ENCODE measurements at regions not wholly inside any gene's neighbourhood (a gene's known extent, or its start where the extent isn't known, plus 50 kb on each side); places are given as distances from the start of the nearest gene placed in this dataset.

DNA sequence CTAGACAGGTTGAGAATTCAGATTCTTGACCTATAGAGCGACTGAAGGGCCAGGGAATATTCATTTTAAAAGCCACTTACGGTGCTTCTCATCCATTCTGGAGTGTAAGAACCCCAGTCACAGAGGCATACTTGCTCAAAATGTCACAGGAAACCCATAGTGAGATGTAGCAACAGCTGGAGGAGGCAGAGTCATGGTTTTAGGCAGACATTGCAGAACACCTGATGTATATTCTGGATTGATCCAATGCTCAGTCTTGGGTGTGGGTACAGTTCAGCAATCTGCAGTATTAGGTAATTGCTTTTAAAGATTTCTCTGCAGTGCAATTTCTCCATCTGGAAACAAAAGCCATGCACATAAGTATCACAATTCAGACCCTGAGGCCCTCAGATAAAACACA is 137.4 kb upstream of the SLC22A23 start:
- DNase-seq (ENCODE audit: low spot score) = no peak

DNA sequence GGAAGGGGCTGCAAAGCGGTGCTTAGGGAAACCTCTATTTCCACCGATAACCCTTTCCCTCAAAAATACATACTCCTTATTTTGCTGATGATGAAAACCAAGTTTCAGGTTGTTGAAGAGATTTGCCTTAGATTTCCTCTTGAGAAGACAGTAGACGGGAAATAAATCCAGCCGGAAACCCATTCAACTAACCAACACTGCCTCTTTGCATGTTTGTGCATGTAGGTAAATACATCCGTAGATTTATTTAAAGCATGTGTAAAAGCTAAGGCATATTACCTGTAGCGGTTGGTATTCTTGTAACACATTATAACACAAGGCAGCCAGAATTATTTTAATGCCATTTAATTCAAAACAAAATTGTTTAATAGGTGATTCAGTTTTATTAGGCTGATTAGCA is 136.3 kb upstream of the SLC22A23 start:
- no peak for DNase-seq (ENCODE audit: low spot score)

DNA sequence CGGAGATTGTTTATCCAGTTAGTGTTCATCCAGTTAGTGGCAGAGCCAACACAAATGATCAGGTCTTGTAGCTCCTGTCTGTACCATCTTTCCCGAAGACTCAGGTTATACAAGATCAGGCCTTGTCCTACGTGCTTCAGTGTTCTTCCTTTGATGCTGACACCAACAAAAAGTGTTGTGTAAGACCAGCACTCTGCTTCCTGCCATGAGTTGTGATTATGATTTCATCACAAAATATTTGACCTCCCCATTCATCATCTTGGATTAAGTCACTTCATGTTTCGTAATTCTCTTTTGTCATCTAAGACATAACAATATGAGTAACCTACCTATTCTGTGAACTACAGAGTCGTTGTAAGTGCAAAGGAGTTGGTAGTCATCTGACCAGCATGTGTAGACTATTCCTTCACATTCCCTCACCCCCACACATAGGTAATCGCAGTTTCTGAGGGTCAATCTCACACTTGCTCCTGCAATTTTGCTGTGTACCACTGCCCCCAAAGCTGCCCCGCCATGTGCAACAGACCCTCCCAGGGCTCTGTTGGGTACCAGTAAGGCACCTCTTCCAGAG is 135.6 kb upstream of the SLC22A23 start:
- no peak for DNase-seq (ENCODE audit: low spot score)

DNA sequence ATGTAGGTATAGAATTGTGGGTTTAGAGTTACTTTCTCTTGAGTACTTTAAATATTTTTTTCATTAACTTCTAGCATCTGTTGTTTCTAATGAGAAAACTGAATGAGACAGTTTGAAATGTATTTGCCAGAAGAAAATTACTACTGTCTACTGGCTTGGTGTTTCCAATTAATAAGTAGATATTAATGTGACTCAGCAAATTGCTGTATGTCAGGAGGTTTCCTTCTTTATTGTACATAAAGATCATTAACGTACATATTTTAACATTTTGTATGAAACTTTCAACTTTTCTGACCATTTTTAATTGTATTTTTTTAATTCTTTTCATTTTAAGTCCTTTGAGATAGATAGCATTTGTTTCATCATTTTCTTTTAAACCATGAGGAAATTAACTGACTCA is 135.1 kb upstream of the SLC22A23 start:
- no peak for DNase-seq (ENCODE audit: low spot score)

DNA sequence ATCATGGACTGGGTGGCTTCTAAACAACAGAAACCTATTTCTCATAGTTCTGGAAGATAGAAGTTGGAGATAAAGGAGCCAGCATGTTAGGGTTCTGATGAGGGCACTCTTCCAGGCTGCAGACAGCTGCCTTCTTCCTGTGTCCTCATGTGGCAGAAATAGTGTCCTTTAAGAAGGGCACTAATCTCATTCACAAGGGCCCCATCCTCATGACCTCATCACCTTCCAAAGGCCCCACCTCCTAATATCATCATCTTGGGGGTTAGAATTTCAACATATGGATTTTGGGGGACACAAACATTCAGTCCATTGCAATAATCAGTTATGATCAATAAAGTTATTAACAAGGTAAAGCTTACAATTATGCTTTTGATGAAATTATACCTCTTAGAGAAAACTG is 130.8 kb upstream of the SLC22A23 start:
- no peak for DNase-seq (ENCODE audit: low spot score)

DNA sequence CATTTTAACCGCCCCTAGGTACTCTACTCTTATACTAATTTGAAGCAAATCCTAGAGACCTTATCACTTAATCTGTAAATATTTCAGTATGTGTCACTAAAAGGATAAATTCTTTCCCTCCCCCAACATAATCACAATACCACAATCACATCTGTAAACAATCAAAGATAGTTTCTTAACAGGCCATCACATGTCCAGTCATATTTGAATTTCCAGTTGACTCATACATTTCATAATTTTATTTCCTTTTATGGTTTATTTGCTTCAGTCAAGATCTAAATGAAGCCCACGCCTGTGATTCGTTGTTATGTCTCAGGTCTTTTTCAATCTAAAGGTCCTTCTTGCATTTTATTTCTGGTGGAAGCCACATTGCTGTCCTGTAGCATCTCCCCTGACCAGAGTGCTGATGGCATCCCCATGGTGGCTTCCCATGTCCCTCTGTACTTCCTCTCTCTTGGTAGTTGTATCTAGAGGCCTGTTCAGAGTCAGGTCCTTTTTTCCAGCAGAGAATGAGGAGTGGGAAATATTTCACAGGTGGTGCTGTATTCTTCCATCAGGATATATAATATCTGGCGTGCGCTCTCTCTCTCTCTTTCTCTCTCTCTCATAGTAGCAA is 128.6 kb upstream of the SLC22A23 start:
- DNase-seq (ENCODE audit: low spot score) = no peak

DNA sequence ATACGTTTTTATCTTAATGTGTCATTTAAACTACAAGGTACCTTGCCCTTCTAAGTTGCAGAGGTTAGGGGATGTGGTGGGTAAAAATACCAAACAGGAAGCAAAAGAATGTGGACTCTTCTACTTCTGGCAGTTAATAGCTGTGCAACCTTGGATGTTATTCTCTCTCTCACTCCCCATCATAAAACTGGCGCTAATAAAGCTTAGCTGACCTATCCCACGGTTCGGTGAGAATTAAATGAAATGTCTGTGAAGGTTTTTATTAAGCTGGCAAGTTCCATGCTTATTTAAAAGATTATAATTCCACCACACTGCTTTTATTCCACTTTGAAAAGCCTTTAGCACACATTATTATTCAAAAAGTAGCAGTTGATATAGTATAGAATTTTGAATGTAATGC is 127.8 kb upstream of the SLC22A23 start:
- DNase-seq (ENCODE audit: low spot score) = no peak

DNA sequence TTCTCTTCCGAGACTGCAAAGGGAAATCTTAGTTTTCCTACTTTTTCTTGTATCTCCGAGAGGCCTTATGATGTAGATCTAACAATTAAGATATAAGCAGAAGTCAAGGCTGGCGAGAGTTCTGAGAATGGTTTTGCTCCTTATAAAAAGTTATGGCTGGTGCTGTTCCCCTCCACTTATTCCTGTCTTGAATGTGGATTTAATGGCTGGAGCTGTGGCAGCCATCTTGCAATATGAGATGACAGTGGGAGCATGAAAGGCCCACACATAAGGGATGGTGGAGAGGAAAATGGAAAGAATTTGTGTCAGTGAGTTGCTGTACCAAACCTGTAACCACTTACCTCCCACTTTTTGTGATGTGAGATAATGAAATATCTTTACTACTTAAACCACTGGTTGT is 124.6 kb upstream of the SLC22A23 start:
- DNase-seq (ENCODE audit: low spot score) = no peak

DNA sequence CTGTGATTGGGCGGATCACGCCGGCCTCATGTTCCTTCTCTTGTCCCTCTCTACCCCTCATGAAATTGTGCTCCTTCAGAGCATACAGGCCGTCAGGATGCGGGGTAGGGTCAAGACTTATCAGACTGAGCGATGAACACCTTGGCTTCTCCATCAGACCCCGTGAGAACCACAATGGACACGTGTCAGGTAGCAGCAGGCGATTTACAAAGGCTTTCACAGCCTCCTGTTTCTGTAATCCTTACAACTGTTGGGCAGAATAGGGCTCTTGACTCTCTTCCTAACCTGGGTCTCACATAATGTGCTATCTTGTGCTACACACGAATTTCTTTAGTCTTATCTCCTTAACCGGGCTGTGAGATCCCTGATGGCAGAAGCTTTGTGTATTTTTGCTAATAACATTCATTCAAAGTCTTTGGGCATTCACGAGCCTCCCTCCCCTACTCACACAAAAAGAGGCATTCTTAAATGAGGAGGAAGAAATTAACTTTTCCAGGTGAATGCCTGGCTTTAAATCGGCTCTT is 122.9 kb upstream of the SLC22A23 start:
- DNase-seq (ENCODE audit: low spot score) = no peak

DNA sequence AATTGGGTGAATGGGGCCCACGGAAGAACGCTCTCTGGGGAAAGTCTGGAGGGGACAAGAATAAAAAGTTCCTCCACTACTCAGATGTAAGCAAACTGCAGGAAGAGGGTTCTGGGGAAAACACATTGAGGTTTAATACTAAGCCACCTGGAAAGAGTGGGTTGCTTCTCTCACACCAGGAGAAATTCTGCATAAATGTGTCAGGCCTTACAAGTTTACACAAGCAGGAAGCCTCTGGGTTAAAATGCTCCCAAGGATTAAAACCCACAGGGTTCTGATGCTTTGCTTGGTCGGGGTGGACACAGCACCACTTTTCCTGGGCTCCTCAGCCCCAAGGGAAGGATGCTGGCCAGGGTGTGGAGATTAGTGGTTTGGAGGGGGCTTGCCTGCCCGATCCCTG is 122.1 kb upstream of the SLC22A23 start:
- DNase-seq (ENCODE audit: low spot score) = no peak

DNA sequence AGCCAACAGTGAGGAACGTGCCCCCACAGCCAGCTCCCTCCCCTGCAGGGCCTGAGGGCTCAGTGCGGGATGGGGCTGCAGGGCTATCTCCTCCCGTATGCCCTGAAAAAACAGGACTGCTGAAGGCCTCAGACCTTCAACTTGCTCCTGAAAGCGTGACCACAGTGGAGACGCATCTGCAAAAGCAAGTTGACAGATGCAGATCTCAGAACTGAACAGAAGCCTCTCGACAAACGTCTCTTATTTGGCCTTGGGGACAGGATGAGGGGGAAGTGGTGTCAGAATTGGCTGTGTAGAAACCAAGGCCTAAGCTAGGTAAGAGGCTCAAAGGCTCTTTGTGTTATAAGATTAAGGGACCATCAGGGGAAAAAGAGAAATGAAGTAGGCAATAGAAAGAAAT is 120.7 kb upstream of the SLC22A23 start:
- DNase-seq (ENCODE audit: low spot score) = no peak

DNA sequence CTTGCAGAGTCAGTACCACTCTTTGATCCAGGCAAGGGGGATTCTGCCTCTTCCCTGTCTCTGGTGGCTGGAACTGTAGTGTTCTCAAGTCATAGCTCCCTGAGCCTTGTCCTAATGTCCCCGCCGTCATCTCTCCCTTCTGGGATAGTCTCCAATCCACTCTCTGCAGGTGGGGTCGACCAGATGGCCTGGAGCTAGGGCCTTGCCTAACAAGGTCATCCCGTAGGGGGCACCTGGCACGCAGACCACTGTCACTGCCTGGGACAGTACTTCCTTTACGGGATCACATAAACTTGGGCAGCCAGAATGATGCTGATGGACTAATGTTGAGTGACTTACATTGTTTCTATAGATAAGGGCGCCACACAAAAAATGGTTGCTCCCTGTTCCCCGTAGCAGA is 118.9 kb upstream of the SLC22A23 start:
- no peak for DNase-seq (ENCODE audit: low spot score)

DNA sequence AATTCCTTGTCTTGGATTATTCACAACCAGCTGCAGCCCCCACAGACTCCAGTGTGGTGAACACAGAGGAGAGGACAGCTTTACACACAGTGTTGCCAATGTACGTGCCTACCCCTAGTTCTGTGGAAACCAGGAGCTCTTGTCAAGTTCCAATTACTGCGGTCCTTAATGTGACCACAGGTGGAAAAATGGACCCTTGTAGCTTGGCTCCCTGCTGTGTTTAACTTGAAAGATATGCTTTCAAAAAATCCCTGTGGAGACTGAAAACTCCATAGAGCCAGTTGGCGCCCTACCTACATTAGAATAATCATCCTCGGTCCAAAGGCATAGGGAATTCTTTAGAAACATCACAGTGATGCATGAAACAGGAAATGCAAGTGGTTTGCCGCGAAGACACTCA is 118.3 kb upstream of the SLC22A23 start:
- DNase-seq (ENCODE audit: low spot score) = no peak

DNA sequence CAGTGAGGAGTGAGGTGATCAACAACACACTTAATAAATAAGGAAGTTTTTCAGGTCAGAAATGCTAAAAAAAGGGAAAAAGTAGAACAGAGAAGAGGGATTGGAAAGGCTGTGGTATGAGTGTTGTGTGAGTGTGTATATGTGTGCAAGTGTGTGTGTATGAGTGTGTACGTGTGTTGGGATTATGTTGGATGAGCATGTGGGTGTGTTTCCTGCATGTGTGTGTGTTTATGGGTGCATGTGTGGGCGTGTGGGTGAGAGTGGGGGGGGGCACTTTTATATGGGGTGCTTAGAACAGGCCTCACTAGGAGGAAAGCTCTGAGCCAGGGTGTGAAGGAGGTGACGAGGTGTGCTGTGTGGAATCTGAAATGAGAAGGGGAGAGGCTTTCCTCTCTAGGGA is 116.8 kb upstream of the SLC22A23 start:
- DNase-seq (ENCODE audit: low spot score) = no peak

DNA sequence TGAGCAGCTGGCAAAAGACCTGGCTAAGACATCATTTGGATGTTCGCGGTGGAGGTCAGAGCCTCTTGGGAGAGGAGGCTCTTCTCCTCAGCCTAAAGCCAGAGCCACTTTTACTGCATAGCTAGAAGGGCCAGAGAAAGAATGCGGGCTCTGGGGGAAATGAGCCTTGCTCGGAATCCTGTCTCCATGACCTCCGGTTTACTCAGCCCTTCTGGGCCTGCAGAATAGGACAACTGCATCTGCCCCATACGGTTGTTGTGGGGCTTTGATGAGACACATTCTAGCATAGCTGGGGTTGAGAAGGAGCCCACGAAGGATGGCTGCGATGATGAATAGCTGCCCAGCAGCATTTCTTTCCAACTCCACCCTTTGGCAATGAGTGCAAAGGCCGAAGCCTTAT is 115.0 kb upstream of the SLC22A23 start:
- DNase-seq (ENCODE audit: low spot score) = no peak

DNA sequence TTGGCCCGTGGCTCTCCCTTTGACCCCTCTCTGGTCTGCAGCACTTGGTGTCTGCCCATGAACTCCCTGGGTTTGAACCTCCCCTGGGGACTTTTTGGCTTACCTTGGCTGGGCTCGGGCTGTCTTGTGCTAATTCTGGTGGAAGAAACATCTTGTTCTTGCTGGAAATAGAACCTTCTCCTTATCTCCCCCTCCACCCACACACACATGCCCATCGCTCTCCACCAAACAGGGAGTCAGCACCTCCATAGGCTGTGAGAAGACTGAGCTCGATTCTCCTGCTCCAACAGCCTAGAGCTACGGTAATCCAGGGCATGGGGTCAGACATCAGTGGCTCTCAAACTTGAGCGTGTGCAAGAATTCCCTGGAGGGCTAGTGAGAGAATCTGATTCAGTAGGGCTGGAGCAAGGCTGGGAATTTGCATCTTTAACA is 114.4 kb upstream of the SLC22A23 start:
- DNase-seq (ENCODE audit: low spot score) = no peak

DNA sequence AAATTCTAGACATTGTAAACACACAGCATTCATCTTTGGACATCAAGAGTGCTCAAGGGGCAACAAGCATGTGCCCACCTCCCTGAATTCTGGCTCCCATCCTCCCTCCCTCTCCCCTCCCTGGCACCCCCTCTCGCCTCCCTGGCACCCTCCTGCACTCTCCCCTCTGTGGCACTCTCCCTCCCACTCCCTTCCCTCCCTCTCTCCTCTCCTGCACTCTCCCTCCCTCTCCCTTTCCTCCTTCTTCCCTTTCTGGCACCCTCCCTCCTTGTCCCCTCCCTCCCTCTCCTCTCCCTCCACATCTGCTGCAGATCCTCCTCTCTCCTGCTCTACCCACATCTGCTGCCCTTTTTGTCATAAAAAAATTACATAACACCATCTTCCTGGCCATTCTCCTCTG is 113.0 kb upstream of the SLC22A23 start:
- no peak for DNase-seq (ENCODE audit: low spot score)

DNA sequence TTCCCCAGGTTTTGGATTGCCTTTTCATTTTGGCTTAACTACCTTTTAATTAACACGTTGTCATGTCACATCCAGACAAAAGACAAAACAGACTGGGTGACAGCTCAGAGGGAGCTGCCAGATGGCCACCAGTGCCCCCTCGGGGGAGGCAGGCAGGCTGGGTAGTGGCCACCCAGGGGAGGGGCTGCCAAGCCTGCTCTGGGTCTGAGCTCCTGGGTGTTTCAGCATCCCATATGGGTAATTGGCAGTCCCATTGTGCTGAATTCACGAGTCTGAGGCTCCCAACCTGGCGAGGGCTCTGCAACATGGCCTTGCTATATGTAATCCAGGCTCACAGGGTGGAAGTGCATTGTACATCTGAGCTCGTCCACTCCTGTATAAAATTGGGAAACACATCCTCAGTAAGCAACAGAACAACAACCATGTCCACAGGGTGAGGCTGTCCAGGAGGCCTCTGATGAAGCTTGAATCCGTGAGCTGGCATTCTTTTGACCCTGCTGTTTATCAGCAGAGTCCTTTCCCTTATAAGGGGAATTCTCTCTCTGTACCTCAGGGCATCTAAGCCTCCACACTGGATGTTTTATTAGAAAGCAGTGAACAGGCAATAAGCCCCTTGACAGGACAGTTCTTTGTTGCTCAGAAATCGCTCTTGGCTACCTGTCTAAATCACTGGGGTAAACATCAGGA is 111.7 kb upstream of the SLC22A23 start:
- DNase-seq (ENCODE audit: low spot score) = no peak

DNA sequence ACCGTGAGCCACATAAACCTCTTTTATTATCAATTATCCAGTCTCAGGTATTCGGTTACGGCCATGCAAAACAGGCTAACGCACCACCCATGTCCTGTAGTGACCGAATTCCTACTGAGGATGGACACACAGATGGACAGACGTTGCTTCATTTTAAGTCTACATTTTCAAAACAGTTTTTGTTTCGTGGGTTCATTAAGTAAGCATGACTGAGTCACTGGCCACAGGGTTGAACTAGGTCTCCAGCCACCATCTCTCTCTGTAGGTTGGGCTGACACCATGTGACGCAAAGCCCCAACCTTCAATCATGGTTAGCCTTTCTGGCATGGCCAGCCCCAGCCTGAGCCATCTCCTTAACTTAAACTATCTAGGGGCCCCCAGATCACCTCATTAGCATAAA is 110.0 kb upstream of the SLC22A23 start:
- DNase-seq (ENCODE audit: low spot score) = no peak

DNA sequence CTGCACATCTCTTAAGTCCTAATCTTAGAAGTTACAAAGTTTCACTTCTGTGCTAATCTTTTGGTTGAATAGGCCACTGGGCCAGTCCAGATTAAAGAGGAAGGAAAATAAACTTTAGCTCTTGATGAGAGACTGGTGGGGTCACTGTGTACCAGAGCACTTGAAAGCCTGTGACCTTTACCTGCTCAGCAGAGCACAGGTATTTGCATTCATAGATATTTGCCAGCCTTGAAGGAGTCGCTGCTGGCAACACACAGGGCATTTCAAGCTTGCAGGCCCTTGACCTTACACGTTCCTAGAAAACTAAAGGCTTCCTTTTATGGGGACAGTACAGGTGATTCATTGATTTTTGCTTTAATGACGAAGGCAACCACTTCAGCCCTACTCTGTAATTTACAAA is 108.4 kb upstream of the SLC22A23 start:
- DNase-seq (ENCODE audit: low spot score) = no peak

DNA sequence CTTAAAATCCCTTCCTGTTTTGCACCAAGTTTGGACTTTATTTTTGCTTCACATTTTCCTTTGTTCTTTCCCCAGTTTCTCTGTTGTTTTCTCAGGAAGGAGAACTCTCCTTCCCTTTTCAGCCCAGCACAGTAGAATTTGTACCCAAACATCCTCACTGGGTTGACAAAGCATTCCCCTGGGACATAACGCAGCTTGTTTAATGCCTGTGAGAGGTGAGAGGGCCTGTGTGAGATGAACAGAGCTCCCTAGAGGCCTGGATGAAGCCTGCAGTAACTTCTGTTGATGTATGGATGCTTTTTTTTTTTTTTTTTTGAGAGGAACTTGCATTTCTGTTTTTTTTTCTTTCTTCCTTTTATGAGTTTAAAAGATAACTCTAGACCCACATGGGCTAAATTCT is 104.9 kb upstream of the SLC22A23 start:
- DNase-seq (ENCODE audit: low spot score) = no peak

DNA sequence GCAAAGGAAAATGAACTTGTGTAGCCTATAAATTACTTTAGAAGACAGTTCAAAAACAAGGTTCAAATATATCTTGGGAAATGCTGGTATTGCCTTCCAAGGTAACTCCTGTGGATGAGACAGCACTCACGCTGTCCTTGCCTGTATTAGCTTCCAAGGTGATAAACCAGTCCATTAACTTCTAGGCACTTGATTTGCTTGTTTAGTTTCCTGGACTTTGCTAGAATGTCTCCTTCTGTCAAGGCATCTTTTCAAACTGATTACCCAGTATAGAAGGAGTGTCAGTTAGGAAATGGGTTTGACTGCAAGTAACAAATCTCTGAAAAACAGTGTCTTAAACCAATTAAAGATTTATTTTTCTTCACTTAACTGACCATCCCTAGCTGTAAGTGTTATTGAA is 103.4 kb upstream of the SLC22A23 start:
- no peak for DNase-seq (ENCODE audit: low spot score)

DNA sequence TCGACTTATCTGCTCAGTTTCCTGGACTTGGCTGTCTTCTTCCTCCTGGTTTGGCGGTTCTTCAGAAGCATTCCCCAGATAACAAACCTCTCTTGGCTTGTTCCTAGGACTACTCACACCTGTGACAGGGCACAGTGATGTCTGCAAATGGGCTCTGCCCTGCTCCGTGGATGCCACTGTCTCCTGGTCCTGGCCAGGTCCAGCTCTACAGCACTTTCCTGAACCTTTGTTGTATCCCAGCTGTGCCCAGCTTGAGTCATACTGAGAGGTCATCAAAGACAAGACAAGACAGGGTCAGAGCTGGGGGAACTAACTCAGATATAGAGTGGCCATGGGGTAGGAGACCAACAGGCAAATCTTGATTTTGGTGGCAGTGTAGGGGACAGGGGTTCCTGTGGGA is 102.7 kb upstream of the SLC22A23 start:
- DNase-seq (ENCODE audit: low spot score) = no peak

Measured in mesenteric fat pad (tissue), 1 donor.